GM04504 (cell line): ENCODE measurements at regions not wholly inside any gene's neighbourhood (a gene's known extent, or its start where the extent isn't known, plus 50 kb on each side); places are given as distances from the start of the nearest gene placed in this dataset.

Source experiments
- DNase-seq: peaks from one replicate; pipeline ENCODE4 v3.0.0-alpha.2; 2012; ENCODE audit warnings: low read depth

GRCh38 chr18:33817096-33817495 is 239.1 kb downstream of the ASXL3 start:
- DNase-seq, result no peak

GRCh38 chr18:33814546-33814945 is 236.5 kb downstream of the ASXL3 start:
- no peak for DNase-seq

- DNase-seq, result no peak
These were observed 234.2 kb downstream of the ASXL3 start for GRCh38 chr18:33812186-33812585.

GRCh38 chr18:33805592-33805991 is 227.6 kb downstream of the ASXL3 start:
- DNase-seq, result no peak

- no peak for DNase-seq
These were observed 226.2 kb downstream of the ASXL3 start for GRCh38 chr18:33804258-33804657.

- no peak for DNase-seq
These were observed 225.6 kb downstream of the ASXL3 start for GRCh38 chr18:33803636-33804035.

GRCh38 chr18:33802955-33803354 is 224.9 kb downstream of the ASXL3 start:
- no peak for DNase-seq
